ENCODE measurements at regions not wholly inside any gene's neighbourhood (a gene's known extent, or its start where the extent isn't known, plus 50 kb on each side); places are given as distances from the start of the nearest gene placed in this dataset.

- H3K4me1 ChIP-seq, result peaks cover 0 to 23% (median 12%) of the 10 kb centered on the region in 12 donors
- TF ChIP-seq CTCF (IDR thresholded peaks at IDR 0.05) (no peak), POLR2A (IDR thresholded peaks at IDR 0.05) (no peak)
- no peak overlapping the region for H3K27ac ChIP-seq
- H3K27me3 ChIP-seq, result no peaks in the 10 kb centered on the region
- no peak overlapping the region for H3K4me3 ChIP-seq
- no peak for DNase-seq
- no peaks in the 10 kb centered on the region for H3K36me3 ChIP-seq
- H3K9me3 ChIP-seq, result no peaks in the 10 kb centered on the region
- WGBS, 4 donors, result 82 to 98% (median 91%) methylated on average over 7 to 8 of the region's 8 CpGs
- no peak for ATAC-seq
- intact Hi-C loops (cut with DNase I), result no loop called here
Observed at GRCh38 chr20:19022118-19022575, 190.3 kb upstream of the SLC24A3 start.

- peaks cover 0 to 23% (median 12%) of the 10 kb centered on the region in 12 donors for H3K4me1 ChIP-seq
- TF ChIP-seq POLR2A (IDR thresholded peaks at IDR 0.05) (no peak), CTCF (IDR thresholded peaks at IDR 0.05) (no peak)
- no peaks in the 10 kb centered on the region for H3K36me3 ChIP-seq
- DNase-seq (no peak), ATAC-seq (no peak)
- 81 to 84% (median 83%) methylated on average over 11 of the region's 11 CpGs for WGBS, 4 donors
- intact Hi-C loops (cut with DNase I), result no loop called here
- H3K27me3 ChIP-seq, result no peaks in the 10 kb centered on the region
- no peak overlapping the region for H3K4me3 ChIP-seq
- H3K9me3 ChIP-seq, result no peaks in the 10 kb centered on the region
- no peak overlapping the region for H3K27ac ChIP-seq
Observed at GRCh38 chr20:19022791-19023448, 189.5 kb upstream of the SLC24A3 start.

GRCh38 chr20:19024296-19025035 is 188.0 kb upstream of the SLC24A3 start:
- H3K27me3 ChIP-seq, result no peaks in the 10 kb centered on the region
- no peaks in the 10 kb centered on the region for H3K36me3 ChIP-seq
- TF ChIP-seq CTCF (IDR thresholded peaks at IDR 0.05), result no peak
- TF ChIP-seq POLR2A (IDR thresholded peaks at IDR 0.05), result no peak
- DNase-seq (no peak), ATAC-seq (no peak)
- 78 to 79% (median 79%) methylated on average over 11 of the region's 11 CpGs for WGBS, 4 donors
- peaks cover 0 to 23% (median 12%) of the 10 kb centered on the region in 12 donors for H3K4me1 ChIP-seq
- intact Hi-C loops (cut with DNase I), result no loop called here
- no peak overlapping the region for H3K27ac ChIP-seq
- H3K9me3 ChIP-seq, result peaks cover 0 to 5% (median 0%) of the 10 kb centered on the region in 12 donors
- no peak overlapping the region for H3K4me3 ChIP-seq

- Histone ChIP-seq H3K36me3 (no peaks in the 10 kb centered on the region), H3K27me3 (no peaks in the 10 kb centered on the region), H3K27ac (peak overlapping the region in 10 of 12 donors; percentile 40 to 93 (median 68)), H3K4me3 (no peak overlapping the region), H3K9me3 (peaks cover 0 to 7% (median 0%) of the 10 kb centered on the region in 12 donors), H3K4me1 (peaks cover 0 to 20% (median 12%) of the 10 kb centered on the region in 12 donors)
- TF ChIP-seq CTCF (IDR thresholded peaks at IDR 0.05), result no peak
- no peak for TF ChIP-seq POLR2A (IDR thresholded peaks at IDR 0.05)
- no peak for ATAC-seq
- DNase-seq, result no peak
- 67 to 77% (median 72%) methylated on average over 5 of the region's 5 CpGs for WGBS, 4 donors
- intact Hi-C loops (cut with DNase I), result no loop called here
Observed at GRCh38 chr20:19025430-19026120, 186.9 kb upstream of the SLC24A3 start.

Measured in heart left ventricle (tissue), 16 donors.